ENCODE measurements at regions not wholly inside any gene's neighbourhood (a gene's known extent, or its start where the extent isn't known, plus 50 kb on each side); places are given as distances from the start of the nearest gene placed in this dataset.

DNA sequence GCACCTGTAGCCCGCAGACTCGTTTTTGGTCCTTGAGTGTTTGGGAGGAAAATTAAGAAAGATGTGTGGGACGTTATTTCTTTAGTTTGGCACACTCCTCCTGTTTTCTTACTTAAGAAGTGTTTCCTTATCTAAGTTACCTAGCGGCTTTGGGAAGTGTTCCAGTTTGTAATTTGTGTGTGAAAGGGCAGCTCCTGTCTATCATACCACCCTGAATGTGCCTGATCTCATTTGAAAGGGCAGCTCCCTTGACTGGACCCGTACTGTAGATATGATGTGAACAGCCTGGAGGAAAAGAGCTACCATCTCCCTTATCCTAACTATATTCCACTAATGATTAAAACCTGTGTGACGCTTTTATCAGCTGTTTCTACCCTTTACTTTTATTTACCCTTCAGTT lies 314.3 kb downstream of the CHRM3 start:
- Histone ChIP-seq H3K27ac (no peak overlapping the region), H3K4me3 (no peak overlapping the region), H3K4me1 (peaks cover 0 to 8% (median 0%) of the 10 kb centered on the region in 3 donors), H3K9me3 (no peaks in the 10 kb centered on the region), H3K27me3 (no peaks in the 10 kb centered on the region), H3K36me3 (no peaks in the 10 kb centered on the region)
- TF ChIP-seq, protein P1, sequence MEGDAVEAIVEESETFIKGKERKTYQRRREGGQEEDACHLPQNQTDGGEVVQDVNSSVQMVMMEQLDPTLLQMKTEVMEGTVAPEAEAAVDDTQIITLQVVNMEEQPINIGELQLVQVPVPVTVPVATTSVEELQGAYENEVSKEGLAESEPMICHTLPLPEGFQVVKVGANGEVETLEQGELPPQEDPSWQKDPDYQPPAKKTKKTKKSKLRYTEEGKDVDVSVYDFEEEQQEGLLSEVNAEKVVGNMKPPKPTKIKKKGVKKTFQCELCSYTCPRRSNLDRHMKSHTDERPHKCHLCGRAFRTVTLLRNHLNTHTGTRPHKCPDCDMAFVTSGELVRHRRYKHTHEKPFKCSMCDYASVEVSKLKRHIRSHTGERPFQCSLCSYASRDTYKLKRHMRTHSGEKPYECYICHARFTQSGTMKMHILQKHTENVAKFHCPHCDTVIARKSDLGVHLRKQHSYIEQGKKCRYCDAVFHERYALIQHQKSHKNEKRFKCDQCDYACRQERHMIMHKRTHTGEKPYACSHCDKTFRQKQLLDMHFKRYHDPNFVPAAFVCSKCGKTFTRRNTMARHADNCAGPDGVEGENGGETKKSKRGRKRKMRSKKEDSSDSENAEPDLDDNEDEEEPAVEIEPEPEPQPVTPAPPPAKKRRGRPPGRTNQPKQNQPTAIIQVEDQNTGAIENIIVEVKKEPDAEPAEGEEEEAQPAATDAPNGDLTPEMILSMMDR (IDR thresholded peaks at IDR 0.05), result no peak
- TF ChIP-seq POLR2A (IDR thresholded peaks at IDR 0.05) (no peak), POLR2AphosphoS5 (IDR thresholded peaks at IDR 0.05) (no peak), EP300 (IDR thresholded peaks at IDR 0.05) (no peak)
- WGBS, 2 donors (ENCODE audit: low coverage in 1 of 2), result 73 to 90% methylated on average over 4 to 5 of the region's 6 CpGs
- no peak for ATAC-seq

DNA sequence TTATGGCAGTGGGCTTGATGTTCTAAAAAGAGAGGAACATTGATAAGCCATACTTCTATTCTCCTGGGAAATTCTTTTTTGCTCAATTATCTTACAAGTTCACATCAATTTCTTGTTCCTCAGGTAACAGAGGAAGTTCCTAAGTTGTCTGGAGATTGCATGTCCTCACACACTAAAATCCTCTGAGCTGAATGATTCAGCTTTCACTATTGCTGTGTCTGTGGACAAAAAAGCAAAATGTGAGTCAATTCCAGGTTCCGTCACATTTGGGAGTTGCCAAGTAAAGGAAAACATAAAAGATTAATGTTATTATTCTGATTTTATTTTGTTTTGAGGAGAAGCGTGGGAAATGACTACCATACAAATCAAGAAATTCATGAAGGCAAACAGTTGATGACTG lies 316.7 kb downstream of the CHRM3 start:
- Histone ChIP-seq H3K27me3 (no peaks in the 10 kb centered on the region), H3K27ac (no peak overlapping the region), H3K4me3 (no peak overlapping the region), H3K9me3 (no peaks in the 10 kb centered on the region), H3K4me1 (peaks cover 0 to 6% (median 0%) of the 10 kb centered on the region in 3 donors), H3K36me3 (no peaks in the 10 kb centered on the region)
- no peak for TF ChIP-seq EP300 (IDR thresholded peaks at IDR 0.05)
- TF ChIP-seq POLR2AphosphoS5 (IDR thresholded peaks at IDR 0.05), result no peak
- TF ChIP-seq, protein P1 (IDR thresholded peaks at IDR 0.05), result no peak
- TF ChIP-seq POLR2A (IDR thresholded peaks at IDR 0.05), result no peak
- no peak for ATAC-seq
- 78 to 87% methylated on average over 1 to 2 of the region's 2 CpGs for WGBS, 2 donors (ENCODE audit: low coverage in 1 of 2)

DNA sequence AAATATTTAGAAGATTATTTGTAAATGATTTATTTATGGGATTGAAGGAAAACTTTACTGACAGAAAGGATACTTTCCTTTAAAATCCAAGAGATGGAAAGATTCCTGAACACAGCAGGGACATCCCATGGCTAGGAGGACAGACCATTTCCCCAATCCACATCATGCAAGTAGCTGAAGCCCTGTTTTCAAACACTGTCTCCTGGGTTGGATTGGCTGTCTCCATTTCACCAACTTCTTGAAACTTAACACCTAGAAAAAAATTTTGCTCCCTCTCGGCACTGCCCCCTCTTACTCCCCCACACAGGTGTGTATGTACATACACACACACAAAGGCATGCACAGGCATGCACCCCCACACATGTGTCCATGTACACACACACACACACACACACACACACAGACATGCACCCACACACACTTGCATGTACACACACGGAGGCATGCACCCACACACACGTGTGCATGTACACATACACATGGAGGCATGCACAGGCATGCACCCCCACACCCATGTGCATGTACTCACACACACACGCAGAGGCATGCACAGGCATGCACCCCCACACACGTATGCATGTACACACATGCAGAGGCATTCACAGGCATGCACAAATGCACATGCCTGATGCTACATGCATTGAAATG lies 320.0 kb downstream of the CHRM3 start:
- no peak overlapping the region for H3K4me3 ChIP-seq
- no peak overlapping the region for H3K27ac ChIP-seq
- H3K4me1 ChIP-seq, result peaks cover 0 to 8% (median 0%) of the 10 kb centered on the region in 3 donors
- H3K9me3 ChIP-seq, result no peaks in the 10 kb centered on the region
- no peaks in the 10 kb centered on the region for H3K36me3 ChIP-seq
- H3K27me3 ChIP-seq, result no peaks in the 10 kb centered on the region
- TF ChIP-seq EP300 (IDR thresholded peaks at IDR 0.05) (no peak), POLR2AphosphoS5 (IDR thresholded peaks at IDR 0.05) (no peak), POLR2A (IDR thresholded peaks at IDR 0.05) (no peak)
- TF ChIP-seq, protein P1 (IDR thresholded peaks at IDR 0.05), result no peak
- ATAC-seq, result no peak
- WGBS, 2 donors (ENCODE audit: low coverage in 1 of 2), result 57 to 76% methylated on average over 3 of the region's 5 CpGs

DNA sequence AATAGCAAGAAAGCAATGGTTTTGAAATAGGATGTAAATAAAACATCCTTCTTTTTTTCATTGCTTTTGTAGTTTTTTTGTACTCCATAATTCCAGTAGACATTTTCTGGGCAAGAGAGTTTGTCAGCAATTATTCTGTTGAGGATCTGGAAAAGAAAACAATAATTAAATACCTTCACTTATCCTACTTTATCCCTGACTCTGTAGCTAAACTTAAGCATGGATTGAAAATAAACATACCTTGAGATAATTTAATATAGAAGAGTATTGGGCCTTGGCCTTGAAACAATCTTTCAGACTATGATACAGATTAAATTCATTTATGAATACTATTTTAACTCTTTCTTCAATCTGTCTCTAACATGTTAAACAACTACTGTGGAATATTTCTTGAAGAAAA lies 321.2 kb downstream of the CHRM3 start:
- ATAC-seq, result no peak
- Histone ChIP-seq H3K27ac (no peak overlapping the region), H3K9me3 (no peaks in the 10 kb centered on the region), H3K4me3 (no peak overlapping the region), H3K27me3 (no peaks in the 10 kb centered on the region), H3K4me1 (peaks cover 0 to 9% (median 0%) of the 10 kb centered on the region in 3 donors), H3K36me3 (no peaks in the 10 kb centered on the region)
- TF ChIP-seq EP300 (IDR thresholded peaks at IDR 0.05), result no peak
- no peak for TF ChIP-seq POLR2AphosphoS5 (IDR thresholded peaks at IDR 0.05)
- no peak for TF ChIP-seq POLR2A (IDR thresholded peaks at IDR 0.05)
- TF ChIP-seq, protein P1 (IDR thresholded peaks at IDR 0.05), result no peak

DNA sequence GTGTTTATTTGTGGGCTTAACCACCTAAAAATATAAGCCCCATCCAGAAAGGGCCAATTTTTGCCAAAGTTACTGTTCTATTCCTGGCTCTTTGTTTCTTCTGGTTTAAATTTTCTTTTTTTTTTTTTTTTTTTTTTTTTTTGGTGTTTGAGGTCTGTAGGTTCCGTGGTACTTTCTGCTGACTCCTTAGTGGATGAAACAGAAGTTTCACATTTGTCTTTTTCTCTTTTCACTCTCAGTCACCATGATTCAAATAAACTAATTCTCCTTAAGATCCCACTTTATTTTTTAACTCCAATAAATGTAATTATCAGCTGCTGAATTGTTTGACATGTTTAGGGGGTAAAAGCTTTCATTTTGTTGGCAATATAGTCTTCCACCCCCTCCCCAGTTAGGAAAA lies 322.3 kb downstream of the CHRM3 start:
- WGBS, 2 donors (ENCODE audit: low coverage in 1 of 2), result 78% methylated on average over 1 of the region's 1 CpG; no CpG with 5 or more reads in 1 of the 2 donors
- Histone ChIP-seq H3K27ac (no peak overlapping the region), H3K36me3 (no peaks in the 10 kb centered on the region), H3K4me3 (no peak overlapping the region), H3K27me3 (no peaks in the 10 kb centered on the region), H3K4me1 (peaks cover 0 to 19% (median 0%) of the 10 kb centered on the region in 3 donors), H3K9me3 (no peaks in the 10 kb centered on the region)
- TF ChIP-seq POLR2A (IDR thresholded peaks at IDR 0.05), result no peak
- no peak for TF ChIP-seq EP300 (IDR thresholded peaks at IDR 0.05)
- TF ChIP-seq, protein P1 (IDR thresholded peaks at IDR 0.05), result no peak
- no peak for TF ChIP-seq POLR2AphosphoS5 (IDR thresholded peaks at IDR 0.05)
- ATAC-seq, result no peak
